ENCODE measurements at regions not wholly inside any gene's neighbourhood (a gene's known extent, or its start where the extent isn't known, plus 50 kb on each side); places are given as distances from the start of the nearest gene placed in this dataset.

GRCh38 chr16:17836868-17837602 lies 366.3 kb upstream of the XYLT1 start:
- H3K4me1 ChIP-seq (ENCODE audit: control insufficient read depth, insufficient read depth, low read length, poor library complexity, severe bottlenecking), result peaks cover 9% of the 10 kb centered on the region
- peak overlapping the region; percentile 74 for H3K27ac ChIP-seq (ENCODE audit: low read depth, low read length, severe bottlenecking)
- H3K9me3 ChIP-seq (ENCODE audit: control insufficient read depth, low read length), result no peaks in the 10 kb centered on the region
- WGBS, 2 experiments (ENCODE audit: insufficient coverage in 2 of 2), result 40 to 52% methylated on average over 9 to 11 of the region's 12 CpGs
- no peak overlapping the region for H3K4me3 ChIP-seq (ENCODE audit: extremely low read depth, insufficient read depth, low read length, poor library complexity, severe bottlenecking)
- no peaks in the 10 kb centered on the region for H3K36me3 ChIP-seq (ENCODE audit: control insufficient read depth, insufficient read depth, low read length)

GRCh38 chr16:17835118-17835876 lies 364.5 kb upstream of the XYLT1 start:
- H3K36me3 ChIP-seq (ENCODE audit: control insufficient read depth, insufficient read depth, low read length), result no peaks in the 10 kb centered on the region
- peaks cover 9% of the 10 kb centered on the region for H3K4me1 ChIP-seq (ENCODE audit: control insufficient read depth, insufficient read depth, low read length, poor library complexity, severe bottlenecking)
- H3K4me3 ChIP-seq (ENCODE audit: extremely low read depth, insufficient read depth, low read length, poor library complexity, severe bottlenecking), result no peak overlapping the region
- WGBS, 2 experiments (ENCODE audit: insufficient coverage in 2 of 2), result 88 to 91% methylated on average over 2 to 4 of the region's 4 CpGs
- no peaks in the 10 kb centered on the region for H3K9me3 ChIP-seq (ENCODE audit: control insufficient read depth, low read length)
- H3K27ac ChIP-seq (ENCODE audit: low read depth, low read length, severe bottlenecking), result no peak overlapping the region

- no peaks in the 10 kb centered on the region for H3K9me3 ChIP-seq (ENCODE audit: control insufficient read depth, low read length)
- no peak overlapping the region for H3K27ac ChIP-seq (ENCODE audit: low read depth, low read length, severe bottlenecking)
- no CpG with 5 or more reads among the region's 2 CpGs for WGBS, 2 experiments (ENCODE audit: insufficient coverage in 2 of 2)
- H3K36me3 ChIP-seq (ENCODE audit: control insufficient read depth, insufficient read depth, low read length), result no peaks in the 10 kb centered on the region
- H3K4me3 ChIP-seq (ENCODE audit: extremely low read depth, insufficient read depth, low read length, poor library complexity, severe bottlenecking), result no peak overlapping the region
- peaks cover 6% of the 10 kb centered on the region for H3K4me1 ChIP-seq (ENCODE audit: control insufficient read depth, insufficient read depth, low read length, poor library complexity, severe bottlenecking)
These were observed 362.0 kb upstream of the XYLT1 start for GRCh38 chr16:17832738-17833137.

- no peak overlapping the region for H3K4me3 ChIP-seq (ENCODE audit: extremely low read depth, insufficient read depth, low read length, poor library complexity, severe bottlenecking)
- H3K4me1 ChIP-seq (ENCODE audit: control insufficient read depth, insufficient read depth, low read length, poor library complexity, severe bottlenecking), result peaks cover under 1% of the 10 kb centered on the region
- H3K9me3 ChIP-seq (ENCODE audit: control insufficient read depth, low read length), result no peaks in the 10 kb centered on the region
- no peaks in the 10 kb centered on the region for H3K36me3 ChIP-seq (ENCODE audit: control insufficient read depth, insufficient read depth, low read length)
- 92 to 93% methylated on average over 3 to 5 of the region's 5 CpGs for WGBS, 2 experiments (ENCODE audit: insufficient coverage in 2 of 2)
- no peak overlapping the region for H3K27ac ChIP-seq (ENCODE audit: low read depth, low read length, severe bottlenecking)
These were observed 360.6 kb upstream of the XYLT1 start for GRCh38 chr16:17831330-17831729.

- no peaks in the 10 kb centered on the region for H3K4me1 ChIP-seq (ENCODE audit: control insufficient read depth, insufficient read depth, low read length, poor library complexity, severe bottlenecking)
- H3K4me3 ChIP-seq (ENCODE audit: extremely low read depth, insufficient read depth, low read length, poor library complexity, severe bottlenecking), result no peak overlapping the region
- no peak overlapping the region for H3K27ac ChIP-seq (ENCODE audit: low read depth, low read length, severe bottlenecking)
- H3K9me3 ChIP-seq (ENCODE audit: control insufficient read depth, low read length), result no peaks in the 10 kb centered on the region
- no peaks in the 10 kb centered on the region for H3K36me3 ChIP-seq (ENCODE audit: control insufficient read depth, insufficient read depth, low read length)
- whole genome bisulfite sequencing, 2 experiments (ENCODE audit: insufficient coverage in 2 of 2), result 86 to 100% methylated on average over 1 to 2 of the region's 2 CpGs
These were observed 359.9 kb upstream of the XYLT1 start for GRCh38 chr16:17830651-17831050.

- WGBS, 2 experiments (ENCODE audit: insufficient coverage in 2 of 2), result 33 to 90% methylated on average over 1 to 2 of the region's 3 CpGs
- H3K4me3 ChIP-seq (ENCODE audit: extremely low read depth, insufficient read depth, low read length, poor library complexity, severe bottlenecking), result no peak overlapping the region
- no peak overlapping the region for H3K27ac ChIP-seq (ENCODE audit: low read depth, low read length, severe bottlenecking)
- H3K9me3 ChIP-seq (ENCODE audit: control insufficient read depth, low read length), result no peaks in the 10 kb centered on the region
- no peaks in the 10 kb centered on the region for H3K4me1 ChIP-seq (ENCODE audit: control insufficient read depth, insufficient read depth, low read length, poor library complexity, severe bottlenecking)
- no peaks in the 10 kb centered on the region for H3K36me3 ChIP-seq (ENCODE audit: control insufficient read depth, insufficient read depth, low read length)
These were observed 359.1 kb upstream of the XYLT1 start for GRCh38 chr16:17829811-17830210.

GRCh38 chr16:17828012-17828411 lies 357.3 kb upstream of the XYLT1 start:
- H3K27ac ChIP-seq (ENCODE audit: low read depth, low read length, severe bottlenecking), result no peak overlapping the region
- H3K4me3 ChIP-seq (ENCODE audit: extremely low read depth, insufficient read depth, low read length, poor library complexity, severe bottlenecking), result no peak overlapping the region
- H3K4me1 ChIP-seq (ENCODE audit: control insufficient read depth, insufficient read depth, low read length, poor library complexity, severe bottlenecking), result no peaks in the 10 kb centered on the region
- H3K9me3 ChIP-seq (ENCODE audit: control insufficient read depth, low read length), result no peaks in the 10 kb centered on the region
- 29 to 38% methylated on average over 1 of the region's 2 CpGs for WGBS, 2 experiments (ENCODE audit: insufficient coverage in 2 of 2)
- H3K36me3 ChIP-seq (ENCODE audit: control insufficient read depth, insufficient read depth, low read length), result no peaks in the 10 kb centered on the region

GRCh38 chr16:17827313-17827712 lies 356.6 kb upstream of the XYLT1 start:
- WGBS, 2 experiments (ENCODE audit: insufficient coverage in 2 of 2), result 67 to 89% methylated on average over 1 of the region's 1 CpG
- Histone ChIP-seq H3K36me3 (ENCODE audit: control insufficient read depth, insufficient read depth, low read length) (no peaks in the 10 kb centered on the region), H3K4me3 (ENCODE audit: extremely low read depth, insufficient read depth, low read length, poor library complexity, severe bottlenecking) (no peak overlapping the region)

GRCh38 chr16:17817943-17818342 lies 347.2 kb upstream of the XYLT1 start:
- Histone ChIP-seq H3K4me3 (ENCODE audit: extremely low read depth, insufficient read depth, low read length, poor library complexity, severe bottlenecking) (no peak overlapping the region), H3K27ac (ENCODE audit: low read depth, low read length, severe bottlenecking) (no peak overlapping the region), H3K9me3 (ENCODE audit: control insufficient read depth, low read length) (peaks cover 16% of the 10 kb centered on the region), H3K36me3 (ENCODE audit: control insufficient read depth, insufficient read depth, low read length) (no peaks in the 10 kb centered on the region), H3K4me1 (ENCODE audit: control insufficient read depth, insufficient read depth, low read length, poor library complexity, severe bottlenecking) (no peaks in the 10 kb centered on the region)
- WGBS, 2 experiments (ENCODE audit: insufficient coverage in 2 of 2), result 73 to 80% methylated on average over 2 of the region's 2 CpGs

More at GRCh38 chr16:17827313-17827712, 356.6 kb upstream of the XYLT1 start:
- Histone ChIP-seq H3K27ac (ENCODE audit: low read depth, low read length, severe bottlenecking) (no peak overlapping the region), H3K9me3 (ENCODE audit: control insufficient read depth, low read length) (no peaks in the 10 kb centered on the region), H3K4me1 (ENCODE audit: control insufficient read depth, insufficient read depth, low read length, poor library complexity, severe bottlenecking) (no peaks in the 10 kb centered on the region)

- WGBS, 2 experiments (ENCODE audit: insufficient coverage in 2 of 2), result 100% methylated on average over 1 of the region's 1 CpG; no CpG with 5 or more reads in 1 of the 2 experiments
- Histone ChIP-seq H3K36me3 (ENCODE audit: control insufficient read depth, insufficient read depth, low read length) (no peaks in the 10 kb centered on the region), H3K4me3 (ENCODE audit: extremely low read depth, insufficient read depth, low read length, poor library complexity, severe bottlenecking) (no peak overlapping the region)
These were observed 346.5 kb upstream of the XYLT1 start for GRCh38 chr16:17817260-17817659.

GRCh38 chr16:17812771-17813170 lies 342.0 kb upstream of the XYLT1 start:
- Histone ChIP-seq H3K9me3 (ENCODE audit: control insufficient read depth, low read length) (peaks cover 25% of the 10 kb centered on the region), H3K36me3 (ENCODE audit: control insufficient read depth, insufficient read depth, low read length) (no peaks in the 10 kb centered on the region), H3K27ac (ENCODE audit: low read depth, low read length, severe bottlenecking) (no peak overlapping the region), H3K4me3 (ENCODE audit: extremely low read depth, insufficient read depth, low read length, poor library complexity, severe bottlenecking) (no peak overlapping the region), H3K4me1 (ENCODE audit: control insufficient read depth, insufficient read depth, low read length, poor library complexity, severe bottlenecking) (no peaks in the 10 kb centered on the region)
- 100% methylated on average over 1 of the region's 1 CpG; no CpG with 5 or more reads in 1 of the 2 experiments for WGBS, 2 experiments (ENCODE audit: insufficient coverage in 2 of 2)

More at GRCh38 chr16:17817260-17817659, 346.5 kb upstream of the XYLT1 start:
- Histone ChIP-seq H3K9me3 (ENCODE audit: control insufficient read depth, low read length) (peaks cover 16% of the 10 kb centered on the region), H3K4me1 (ENCODE audit: control insufficient read depth, insufficient read depth, low read length, poor library complexity, severe bottlenecking) (no peaks in the 10 kb centered on the region), H3K27ac (ENCODE audit: low read depth, low read length, severe bottlenecking) (no peak overlapping the region)

All from mesodermal cell (in vitro differentiated cells).